ENCODE measurements at regions not wholly inside any gene's neighbourhood (a gene's known extent, or its start where the extent isn't known, plus 50 kb on each side); places are given as distances from the start of the nearest gene placed in this dataset.

GRCh38 chr21:18655931-18656330, 252.3 kb upstream of the TMPRSS15 start:
- no peak for TF ChIP-seq TARDBP (IDR thresholded peaks at IDR 0.05)
- no peak for TF ChIP-seq FOXK2 (IDR thresholded peaks at IDR 0.05)
- no peak for TF ChIP-seq FOXA1 (IDR thresholded peaks at IDR 0.05)

All from HEK293T (cell line).